ENCODE measurements at regions not wholly inside any gene's neighbourhood (a gene's known extent, or its start where the extent isn't known, plus 50 kb on each side); places are given as distances from the start of the nearest gene placed in this dataset.

DNA sequence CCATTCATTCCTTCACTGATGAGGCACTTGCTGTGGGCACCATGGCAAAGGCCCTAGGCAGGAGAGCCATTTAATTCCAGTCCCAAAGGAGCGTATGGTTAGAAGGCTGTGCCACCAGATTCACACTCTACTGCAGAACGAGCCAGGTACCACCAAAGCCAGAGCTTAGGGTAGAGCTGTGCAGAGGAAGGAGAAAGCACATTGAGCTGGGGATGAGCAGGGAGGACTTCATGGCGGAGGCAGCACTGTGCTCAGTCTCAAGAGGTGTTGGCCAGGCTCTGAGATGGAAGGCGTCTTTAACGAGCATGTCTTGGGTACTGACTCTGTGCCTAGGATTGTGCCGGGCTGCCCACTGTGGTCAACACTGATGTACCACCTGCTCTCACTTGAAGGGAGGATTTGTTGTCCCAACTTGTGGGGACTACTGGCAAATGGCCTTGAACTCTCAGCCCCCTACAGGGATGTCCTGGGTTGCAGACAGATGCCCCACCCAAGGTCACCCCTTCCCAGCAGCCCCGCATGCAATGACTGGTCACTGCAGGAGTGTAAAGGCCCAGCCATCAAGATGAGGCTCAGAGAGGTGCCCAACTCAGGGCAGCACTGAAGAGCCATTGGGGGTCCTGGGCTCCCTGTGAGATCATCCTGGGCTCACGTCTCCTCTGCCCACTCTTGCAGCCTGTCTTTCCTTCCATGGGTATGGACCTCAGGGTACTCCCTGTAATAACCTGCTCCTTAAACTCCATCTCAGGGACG is 251.4 kb downstream of the GLI2 start:
- no peak overlapping the region for H3K4me3 ChIP-seq (ENCODE audit: control insufficient read depth in 1 of 7, extremely low read depth in 1 of 7, insufficient read depth in 4 of 7, low read depth in 2 of 7, low read length in 6 of 7)
- ChIA-PET POLR2A (interaction anchor here (0.6 kb wide), 1 partner anchor 9 kb away, joined by 3 read pairs; no protein-coding TSS in a partner anchor), CTCF (interaction anchor here (1.0 kb wide), 1 partner anchor 9 kb away, joined by 3 read pairs; no protein-coding TSS in a partner anchor)
- H3K27ac ChIP-seq (ENCODE audit: insufficient read depth in 1 of 2, low read depth in 1 of 2, low read length in 2 of 2, poor library complexity in 1 of 2, severe bottlenecking in 2 of 2), result no peak overlapping the region
- WGBS (ENCODE audit: insufficient coverage), result 97% methylated on average over 7 of the region's 9 CpGs
- H3K4me1 ChIP-seq (ENCODE audit: control extremely low read depth in 1 of 4, control insufficient read depth in 4 of 4, insufficient read depth in 4 of 4, low read length in 3 of 4), result no peaks in the 10 kb centered on the region
- no peaks in the 10 kb centered on the region for H3K27me3 ChIP-seq (replicated peaks in 2 of 5; ENCODE audit: control insufficient read depth in 4 of 5, insufficient read depth in 5 of 5, low read length in 4 of 5)
- no peak for DNase-seq
- H3K9me3 ChIP-seq (ENCODE audit: control extremely low read depth in 1 of 5, control insufficient read depth in 4 of 5, insufficient read depth in 2 of 5, low read depth in 1 of 5, low read length in 4 of 5), result no peaks in the 10 kb centered on the region
- peaks cover 0 to 30% (median 0%) of the 10 kb centered on the region in 4 experiments for H3K36me3 ChIP-seq (ENCODE audit: control insufficient read depth in 4 of 4, insufficient read depth in 4 of 4, low read length in 3 of 4)

DNA sequence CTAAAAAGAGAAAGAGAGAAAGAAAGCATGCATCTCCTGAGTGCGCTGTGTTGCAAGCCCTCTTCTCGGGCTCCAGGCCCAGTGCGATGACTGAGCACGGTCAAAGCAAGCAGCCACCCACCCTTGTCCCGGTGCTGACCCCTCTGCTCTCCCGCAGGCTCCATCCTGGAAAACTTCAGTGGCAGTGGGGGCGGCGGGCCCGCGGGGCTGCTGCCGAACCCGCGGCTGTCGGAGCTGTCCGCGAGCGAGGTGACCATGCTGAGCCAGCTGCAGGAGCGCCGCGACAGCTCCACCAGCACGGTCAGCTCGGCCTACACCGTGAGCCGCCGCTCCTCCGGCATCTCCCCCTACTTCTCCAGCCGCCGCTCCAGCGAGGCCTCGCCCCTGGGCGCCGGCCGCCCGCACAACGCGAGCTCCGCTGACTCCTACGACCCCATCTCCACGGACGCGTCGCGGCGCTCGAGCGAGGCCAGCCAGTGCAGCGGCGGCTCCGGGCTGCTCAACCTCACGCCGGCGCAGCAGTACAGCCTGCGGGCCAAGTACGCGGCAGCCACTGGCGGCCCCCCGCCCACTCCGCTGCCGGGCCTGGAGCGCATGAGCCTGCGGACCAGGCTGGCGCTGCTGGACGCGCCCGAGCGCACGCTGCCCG is 252.5 kb downstream of the GLI2 start:
- POLR2A ChIA-PET, result no interaction called here
- peaks cover 0 to 30% (median 0%) of the 10 kb centered on the region in 4 experiments for H3K36me3 ChIP-seq (ENCODE audit: control insufficient read depth in 4 of 4, insufficient read depth in 4 of 4, low read length in 3 of 4)
- no peak overlapping the region for H3K4me3 ChIP-seq (ENCODE audit: control insufficient read depth in 1 of 7, extremely low read depth in 1 of 7, insufficient read depth in 4 of 7, low read depth in 2 of 7, low read length in 6 of 7)
- 98% methylated on average over 52 of the region's 68 CpGs for WGBS (ENCODE audit: insufficient coverage)
- no peaks in the 10 kb centered on the region for H3K9me3 ChIP-seq (ENCODE audit: control extremely low read depth in 1 of 5, control insufficient read depth in 4 of 5, insufficient read depth in 2 of 5, low read depth in 1 of 5, low read length in 4 of 5)
- DNase-seq, result no peak
- CTCF ChIA-PET, result no interaction called here
- no peaks in the 10 kb centered on the region for H3K4me1 ChIP-seq (ENCODE audit: control extremely low read depth in 1 of 4, control insufficient read depth in 4 of 4, insufficient read depth in 4 of 4, low read length in 3 of 4)
- H3K27ac ChIP-seq (ENCODE audit: insufficient read depth in 1 of 2, low read depth in 1 of 2, low read length in 2 of 2, poor library complexity in 1 of 2, severe bottlenecking in 2 of 2), result no peak overlapping the region
- H3K27me3 ChIP-seq (replicated peaks in 2 of 5; ENCODE audit: control insufficient read depth in 4 of 5, insufficient read depth in 5 of 5, low read length in 4 of 5), result no peaks in the 10 kb centered on the region

DNA sequence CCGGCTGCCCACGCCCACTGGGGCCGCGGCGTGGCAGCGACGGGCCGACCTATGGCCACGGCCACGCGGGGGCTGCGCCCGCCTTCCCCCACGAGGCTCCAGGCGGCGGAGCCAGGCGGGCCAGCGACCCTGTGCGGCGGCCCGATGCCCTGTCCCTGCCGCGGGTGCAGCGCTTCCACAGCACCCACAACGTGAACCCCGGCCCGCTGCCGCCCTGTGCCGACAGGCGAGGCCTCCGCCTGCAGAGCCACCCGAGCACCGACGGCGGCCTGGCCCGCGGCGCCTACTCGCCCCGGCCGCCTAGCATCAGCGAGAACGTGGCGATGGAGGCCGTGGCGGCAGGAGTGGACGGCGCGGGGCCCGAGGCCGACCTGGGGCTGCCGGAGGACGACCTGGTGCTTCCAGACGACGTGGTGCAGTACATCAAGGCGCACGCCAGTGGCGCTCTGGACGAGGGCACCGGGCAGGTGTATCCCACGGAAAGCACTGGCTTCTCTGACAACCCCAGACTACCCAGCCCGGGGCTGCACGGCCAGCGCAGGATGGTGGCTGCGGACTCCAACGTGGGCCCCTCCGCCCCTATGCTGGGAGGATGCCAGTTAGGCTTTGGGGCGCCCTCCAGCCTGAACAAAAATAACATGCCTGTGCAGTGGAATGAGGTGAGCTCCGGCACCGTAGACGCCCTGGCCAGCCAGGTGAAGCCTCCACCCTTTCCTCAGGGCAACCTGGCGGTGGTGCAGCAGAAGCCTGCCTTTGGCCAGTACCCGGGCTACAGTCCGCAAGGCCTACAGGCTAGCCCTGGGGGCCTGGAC is 253.2 kb downstream of the GLI2 start:
- WGBS (ENCODE audit: insufficient coverage), result 96% methylated on average over 73 of the region's 74 CpGs
- Histone ChIP-seq H3K4me1 (ENCODE audit: control extremely low read depth in 1 of 4, control insufficient read depth in 4 of 4, insufficient read depth in 4 of 4, low read length in 3 of 4) (no peaks in the 10 kb centered on the region), H3K27me3 (replicated peaks in 2 of 5; ENCODE audit: control insufficient read depth in 4 of 5, insufficient read depth in 5 of 5, low read length in 4 of 5) (no peaks in the 10 kb centered on the region), H3K9me3 (ENCODE audit: control extremely low read depth in 1 of 5, control insufficient read depth in 4 of 5, insufficient read depth in 2 of 5, low read depth in 1 of 5, low read length in 4 of 5) (no peaks in the 10 kb centered on the region), H3K4me3 (ENCODE audit: control insufficient read depth in 1 of 7, extremely low read depth in 1 of 7, insufficient read depth in 4 of 7, low read depth in 2 of 7, low read length in 6 of 7) (no peak overlapping the region), H3K36me3 (ENCODE audit: control insufficient read depth in 4 of 4, insufficient read depth in 4 of 4, low read length in 3 of 4) (peaks cover 0 to 30% (median 0%) of the 10 kb centered on the region in 4 experiments), H3K27ac (ENCODE audit: insufficient read depth in 1 of 2, low read depth in 1 of 2, low read length in 2 of 2, poor library complexity in 1 of 2, severe bottlenecking in 2 of 2) (no peak overlapping the region)
- DNase-seq, result no peak
- POLR2A ChIA-PET, result no interaction called here
- CTCF ChIA-PET, result no interaction called here

DNA sequence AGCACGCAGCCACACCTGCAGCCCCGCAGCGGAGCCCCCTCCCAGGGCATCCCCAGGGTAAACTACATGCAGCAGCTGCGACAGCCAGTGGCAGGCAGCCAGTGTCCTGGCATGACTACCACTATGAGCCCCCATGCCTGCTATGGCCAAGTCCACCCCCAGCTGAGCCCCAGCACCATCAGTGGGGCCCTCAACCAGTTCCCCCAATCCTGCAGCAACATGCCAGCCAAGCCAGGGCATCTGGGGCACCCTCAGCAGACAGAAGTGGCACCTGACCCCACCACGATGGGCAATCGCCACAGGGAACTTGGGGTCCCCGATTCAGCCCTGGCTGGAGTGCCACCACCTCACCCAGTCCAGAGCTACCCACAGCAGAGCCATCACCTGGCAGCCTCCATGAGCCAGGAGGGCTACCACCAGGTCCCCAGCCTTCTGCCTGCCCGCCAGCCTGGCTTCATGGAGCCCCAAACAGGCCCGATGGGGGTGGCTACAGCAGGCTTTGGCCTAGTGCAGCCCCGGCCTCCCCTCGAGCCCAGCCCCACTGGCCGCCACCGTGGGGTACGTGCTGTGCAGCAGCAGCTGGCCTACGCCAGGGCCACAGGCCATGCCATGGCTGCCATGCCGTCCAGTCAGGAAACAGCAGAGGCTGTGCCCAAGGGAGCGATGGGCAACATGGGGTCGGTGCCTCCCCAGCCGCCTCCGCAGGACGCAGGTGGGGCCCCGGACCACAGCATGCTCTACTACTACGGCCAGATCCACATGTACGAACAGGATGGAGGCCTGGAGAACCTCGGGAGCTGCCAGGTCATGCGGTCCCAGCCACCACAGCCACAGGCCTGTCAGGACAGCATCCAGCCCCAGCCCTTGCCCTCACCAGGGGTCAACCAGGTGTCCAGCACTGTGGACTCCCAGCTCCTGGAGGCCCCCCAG is 254.1 kb downstream of the GLI2 start:
- Histone ChIP-seq H3K27me3 (replicated peaks in 2 of 5; ENCODE audit: control insufficient read depth in 4 of 5, insufficient read depth in 5 of 5, low read length in 4 of 5) (no peaks in the 10 kb centered on the region), H3K36me3 (ENCODE audit: control insufficient read depth in 4 of 4, insufficient read depth in 4 of 4, low read length in 3 of 4) (peaks cover 0 to 30% (median 0%) of the 10 kb centered on the region in 4 experiments), H3K4me3 (ENCODE audit: control insufficient read depth in 1 of 7, extremely low read depth in 1 of 7, insufficient read depth in 4 of 7, low read depth in 2 of 7, low read length in 6 of 7) (no peak overlapping the region), H3K27ac (ENCODE audit: insufficient read depth in 1 of 2, low read depth in 1 of 2, low read length in 2 of 2, poor library complexity in 1 of 2, severe bottlenecking in 2 of 2) (no peak overlapping the region), H3K4me1 (ENCODE audit: control extremely low read depth in 1 of 4, control insufficient read depth in 4 of 4, insufficient read depth in 4 of 4, low read length in 3 of 4) (no peaks in the 10 kb centered on the region), H3K9me3 (ENCODE audit: control extremely low read depth in 1 of 5, control insufficient read depth in 4 of 5, insufficient read depth in 2 of 5, low read depth in 1 of 5, low read length in 4 of 5) (no peaks in the 10 kb centered on the region)
- DNase-seq, result no peak
- CTCF ChIA-PET, result no interaction called here
- POLR2A ChIA-PET, result no interaction called here
- WGBS (ENCODE audit: insufficient coverage), result 94% methylated on average over 26 of the region's 26 CpGs

DNA sequence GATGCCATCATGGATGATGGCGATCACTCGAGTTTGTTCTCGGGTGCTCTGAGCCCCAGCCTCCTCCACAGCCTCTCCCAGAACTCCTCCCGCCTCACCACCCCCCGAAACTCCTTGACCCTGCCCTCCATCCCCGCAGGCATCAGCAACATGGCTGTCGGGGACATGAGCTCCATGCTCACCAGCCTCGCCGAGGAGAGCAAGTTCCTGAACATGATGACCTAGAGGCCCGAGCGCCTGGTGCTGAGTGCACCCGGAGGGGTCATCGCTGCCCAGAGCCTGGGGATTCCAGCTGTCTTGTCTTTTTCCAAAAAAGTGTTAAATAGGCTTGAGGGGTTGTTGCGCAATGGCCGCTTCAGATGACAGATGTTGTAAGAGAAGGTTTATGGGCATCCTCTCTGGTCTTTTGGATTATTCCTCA is 254.8 kb downstream of the GLI2 start:
- DNase-seq, result no peak
- H3K4me3 ChIP-seq (ENCODE audit: control insufficient read depth in 1 of 7, extremely low read depth in 1 of 7, insufficient read depth in 4 of 7, low read depth in 2 of 7, low read length in 6 of 7), result no peak overlapping the region
- no peaks in the 10 kb centered on the region for H3K9me3 ChIP-seq (ENCODE audit: control extremely low read depth in 1 of 5, control insufficient read depth in 4 of 5, insufficient read depth in 2 of 5, low read depth in 1 of 5, low read length in 4 of 5)
- 96% methylated on average over 8 of the region's 15 CpGs for WGBS (ENCODE audit: insufficient coverage)
- CTCF ChIA-PET, result no interaction called here
- H3K36me3 ChIP-seq (ENCODE audit: control insufficient read depth in 4 of 4, insufficient read depth in 4 of 4, low read length in 3 of 4), result peaks cover 0 to 26% (median 0%) of the 10 kb centered on the region in 4 experiments
- POLR2A ChIA-PET, result no interaction called here
- H3K4me1 ChIP-seq (ENCODE audit: control extremely low read depth in 1 of 4, control insufficient read depth in 4 of 4, insufficient read depth in 4 of 4, low read length in 3 of 4), result no peaks in the 10 kb centered on the region
- H3K27me3 ChIP-seq (replicated peaks in 2 of 5; ENCODE audit: control insufficient read depth in 4 of 5, insufficient read depth in 5 of 5, low read length in 4 of 5), result no peaks in the 10 kb centered on the region
- H3K27ac ChIP-seq (ENCODE audit: insufficient read depth in 1 of 2, low read depth in 1 of 2, low read length in 2 of 2, poor library complexity in 1 of 2, severe bottlenecking in 2 of 2), result no peak overlapping the region

DNA sequence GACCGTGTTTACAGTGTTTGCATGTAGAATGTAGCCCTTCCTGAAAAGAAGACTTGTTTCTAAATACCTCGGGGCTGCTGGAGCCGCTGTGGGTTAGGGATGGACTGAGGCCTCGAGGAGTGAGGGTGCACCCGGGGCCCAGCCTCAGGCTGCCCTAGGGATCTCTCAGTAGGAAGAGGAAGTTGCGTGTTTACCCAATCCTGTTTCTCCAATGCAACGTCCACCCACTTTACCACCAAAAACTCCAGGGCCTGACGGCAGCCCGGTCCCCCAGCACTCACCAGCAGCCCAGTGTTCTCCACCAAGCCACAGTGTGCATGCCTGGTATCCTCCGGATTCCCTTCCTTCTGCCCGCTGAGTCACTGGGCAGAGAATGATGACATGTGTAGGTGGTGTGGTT is 255.8 kb downstream of the GLI2 start:
- POLR2A ChIA-PET, result no interaction called here
- no peaks in the 10 kb centered on the region for H3K9me3 ChIP-seq (ENCODE audit: control extremely low read depth in 1 of 5, control insufficient read depth in 4 of 5, insufficient read depth in 2 of 5, low read depth in 1 of 5, low read length in 4 of 5)
- DNase-seq, result no peak
- no peaks in the 10 kb centered on the region for H3K4me1 ChIP-seq (ENCODE audit: control extremely low read depth in 1 of 4, control insufficient read depth in 4 of 4, insufficient read depth in 4 of 4, low read length in 3 of 4)
- 87% methylated on average over 10 of the region's 11 CpGs for WGBS (ENCODE audit: insufficient coverage)
- CTCF ChIA-PET, result no interaction called here
- H3K27me3 ChIP-seq (replicated peaks in 2 of 5; ENCODE audit: control insufficient read depth in 4 of 5, insufficient read depth in 5 of 5, low read length in 4 of 5), result no peaks in the 10 kb centered on the region
- peaks cover 0 to 17% (median 0%) of the 10 kb centered on the region in 4 experiments for H3K36me3 ChIP-seq (ENCODE audit: control insufficient read depth in 4 of 4, insufficient read depth in 4 of 4, low read length in 3 of 4)
- H3K4me3 ChIP-seq (ENCODE audit: control insufficient read depth in 1 of 7, extremely low read depth in 1 of 7, insufficient read depth in 4 of 7, low read depth in 2 of 7, low read length in 6 of 7), result no peak overlapping the region
- H3K27ac ChIP-seq (ENCODE audit: insufficient read depth in 1 of 2, low read depth in 1 of 2, low read length in 2 of 2, poor library complexity in 1 of 2, severe bottlenecking in 2 of 2), result no peak overlapping the region
